HT1080 (cell line): ENCODE measurements at regions not wholly inside any gene's neighbourhood (a gene's known extent, or its start where the extent isn't known, plus 50 kb on each side); places are given as distances from the start of the nearest gene placed in this dataset.
"Not testable (repeated sequence)": the region's sequence is repeated elsewhere in the genome, so short reads cannot be mapped to it uniquely, and the experiment has no call there.

ENCODE experiments used
- DNase-seq: peaks from one replicate; pipeline ENCODE4 v3.0.0-alpha.2; 2015; ENCODE audit warnings: low read depth

DNA sequence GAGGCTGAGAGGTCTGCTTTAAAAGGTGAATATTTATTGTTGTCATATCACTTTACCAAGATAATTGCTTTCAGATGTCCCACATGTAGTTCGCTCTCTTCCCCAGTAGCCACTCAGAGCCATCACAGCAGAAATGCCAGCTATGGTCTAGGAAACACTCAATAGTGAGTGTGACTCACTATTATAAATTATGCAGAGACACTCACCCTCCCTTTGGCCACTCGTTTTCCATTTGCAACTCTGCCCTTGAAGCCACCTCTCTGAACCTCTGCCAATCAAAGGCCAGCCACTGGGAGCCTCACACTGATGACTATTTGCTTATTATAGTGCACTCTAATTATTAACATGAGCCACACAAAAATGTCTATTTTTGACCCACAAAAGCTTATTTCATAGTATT lies 328.1 kb upstream of the ATP10A start:
- no peak for DNase-seq

DNA sequence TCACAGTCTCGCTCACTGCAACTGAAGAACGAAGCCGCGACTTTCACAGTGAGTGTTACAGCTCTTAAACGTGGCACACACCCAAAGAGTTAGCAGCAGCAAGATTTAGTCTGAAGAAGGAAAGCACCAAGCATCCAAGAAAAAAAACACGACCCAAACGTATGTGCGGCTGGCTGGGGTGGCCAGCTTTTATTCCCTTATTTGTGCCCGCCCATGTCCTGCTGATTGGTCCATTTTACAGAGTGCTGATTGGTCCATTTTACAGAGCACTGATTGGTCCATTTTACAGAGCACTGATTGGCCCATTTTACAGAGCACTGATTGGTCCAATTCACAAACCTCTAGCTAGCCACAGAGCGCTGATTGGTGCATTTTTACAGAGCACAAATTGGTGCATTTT lies 323.0 kb upstream of the ATP10A start:
- not testable (repeated sequence) for DNase-seq

GRCh38 chr15:26182441-26182840 lies 319.3 kb upstream of the ATP10A start:
- no peak for DNase-seq

GRCh38 chr15:26179906-26180305 lies 316.8 kb upstream of the ATP10A start:
- DNase-seq = peak; percentile 24

DNA sequence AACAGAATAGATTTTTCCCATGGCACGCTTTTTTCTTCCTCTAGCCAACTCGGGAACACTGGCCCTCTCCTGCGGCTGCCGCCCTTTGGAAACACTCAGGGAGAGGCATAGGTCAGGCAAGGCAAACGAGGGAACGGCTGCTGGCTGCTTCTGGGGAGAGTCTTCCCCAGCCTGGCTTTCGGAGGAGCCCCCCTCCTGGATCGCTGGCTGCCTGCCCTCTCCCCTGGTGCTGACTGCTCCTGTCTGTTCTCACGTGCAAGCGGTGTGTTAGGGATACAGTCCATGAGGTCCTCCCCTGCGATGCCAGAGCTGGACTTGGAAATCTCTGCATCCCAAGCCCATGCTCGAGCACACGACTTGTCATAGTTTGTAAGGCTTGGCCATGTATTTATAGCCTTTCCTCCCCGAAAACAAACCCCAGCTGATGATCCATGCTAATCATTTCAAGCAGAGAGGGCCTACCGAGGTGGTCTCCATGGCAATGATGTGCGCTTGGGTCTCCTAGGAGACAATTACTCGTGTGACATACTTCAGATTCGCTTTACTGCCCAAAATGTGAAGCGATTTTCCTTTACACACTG lies 315.6 kb upstream of the ATP10A start:
- no peak for DNase-seq

DNA sequence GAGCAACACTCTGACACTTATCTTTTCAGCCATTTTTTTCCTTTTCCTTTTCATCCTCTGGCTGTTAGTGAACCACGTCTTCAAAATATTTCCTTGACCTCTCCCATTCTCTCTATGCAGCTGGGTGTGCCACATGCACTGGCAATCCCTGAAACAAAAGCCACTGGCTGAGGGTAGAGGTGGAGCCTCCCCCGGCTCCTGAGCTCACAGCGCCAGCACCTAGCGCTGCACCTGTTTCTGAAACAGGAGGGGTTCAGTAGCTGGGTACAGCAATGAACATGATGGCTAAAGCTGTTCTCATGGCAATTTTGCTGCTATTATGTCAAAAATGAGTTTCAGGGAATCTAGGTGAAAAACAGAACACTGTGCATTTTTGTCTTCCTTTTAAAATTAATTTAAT lies 314.7 kb upstream of the ATP10A start:
- no peak for DNase-seq

GRCh38 chr15:26176831-26177230 lies 313.7 kb upstream of the ATP10A start:
- no peak for DNase-seq

GRCh38 chr15:26171266-26171665 lies 308.1 kb upstream of the ATP10A start:
- DNase-seq = no peak

GRCh38 chr15:26166429-26166828 lies 303.3 kb upstream of the ATP10A start:
- peak; percentile 40 for DNase-seq

DNA sequence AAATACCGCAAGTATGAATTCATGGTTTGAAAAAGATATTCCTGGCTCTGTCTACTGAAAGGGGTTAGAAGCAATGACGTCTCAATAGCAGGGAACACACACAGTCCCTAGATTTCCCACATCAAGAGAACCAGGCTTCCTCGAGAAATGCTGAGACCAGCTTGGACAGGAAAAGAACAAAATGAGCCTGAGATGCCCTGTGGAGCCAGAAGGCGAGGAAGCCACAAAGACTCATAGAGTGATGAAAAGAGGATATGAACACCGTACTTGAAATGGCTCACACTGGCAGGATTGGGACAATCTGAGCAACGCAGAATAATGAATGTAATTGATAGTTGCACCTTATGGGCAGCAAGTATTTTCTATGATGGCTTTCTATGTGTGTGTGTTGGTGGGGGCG lies 302.4 kb upstream of the ATP10A start:
- DNase-seq = no peak

DNA sequence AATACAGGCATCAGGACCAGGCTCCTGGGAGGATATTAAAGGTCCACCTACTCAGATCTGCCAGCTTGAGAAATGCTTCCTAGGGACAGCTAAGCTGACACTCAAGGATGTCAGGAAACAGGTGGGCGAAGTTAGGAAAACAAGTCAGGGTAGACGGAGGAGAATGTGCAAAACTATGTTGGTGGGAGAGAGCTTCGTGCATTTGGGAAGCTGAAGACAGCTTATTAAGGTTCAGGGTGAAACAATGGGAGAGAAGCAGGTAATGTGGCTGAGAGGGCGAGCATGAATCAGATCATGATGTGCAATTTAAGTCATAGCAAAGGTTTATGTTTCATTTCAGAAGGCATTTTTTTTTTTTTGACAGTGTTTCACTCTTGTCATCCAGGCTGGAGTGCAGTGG lies 297.2 kb upstream of the ATP10A start:
- DNase-seq = no peak

DNA sequence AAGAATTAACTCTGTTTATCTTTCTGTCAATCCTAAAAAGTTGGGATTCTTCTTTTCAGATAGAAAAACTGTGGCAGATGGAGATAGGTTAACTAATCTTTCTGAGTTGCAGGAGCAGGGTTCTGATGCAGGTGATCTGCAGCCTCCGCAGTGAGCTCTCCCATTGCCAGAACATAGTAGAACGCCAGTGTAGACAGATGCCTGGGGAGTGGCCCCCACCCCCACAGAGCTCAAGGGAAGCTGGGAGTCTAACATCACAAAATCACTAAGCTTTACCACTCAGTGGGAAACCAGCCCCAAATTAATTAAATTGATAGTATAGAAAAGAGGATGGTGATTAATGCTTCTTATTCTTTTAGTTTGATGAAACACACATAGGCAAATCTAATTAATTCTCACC lies 295.0 kb upstream of the ATP10A start:
- no peak for DNase-seq

- no peak for DNase-seq
Measured at GRCh38 chr15:26157081-26157480, 294.0 kb upstream of the ATP10A start.

DNA sequence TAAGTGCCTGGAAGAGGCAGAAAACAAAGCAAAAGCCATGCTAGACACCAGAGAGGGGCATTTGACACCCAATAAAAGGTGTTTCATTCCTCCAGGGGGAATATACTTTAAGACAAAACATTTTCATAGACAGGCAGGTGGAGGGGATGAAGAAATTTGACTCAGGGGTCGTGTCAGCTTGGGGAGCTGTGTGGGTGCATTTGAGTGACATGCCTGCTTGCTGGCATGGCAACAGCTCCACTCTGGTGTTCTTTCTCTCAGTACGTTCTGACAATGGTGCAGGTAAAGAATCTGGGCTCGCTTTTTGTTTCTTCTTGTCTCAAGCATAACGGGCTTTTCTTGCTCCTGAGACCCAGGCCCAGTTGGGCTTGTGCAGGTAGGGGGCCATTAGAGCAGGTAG lies 292.9 kb upstream of the ATP10A start:
- DNase-seq = no peak

GRCh38 chr15:26148156-26148860 lies 285.2 kb upstream of the ATP10A start:
- no peak for DNase-seq

DNA sequence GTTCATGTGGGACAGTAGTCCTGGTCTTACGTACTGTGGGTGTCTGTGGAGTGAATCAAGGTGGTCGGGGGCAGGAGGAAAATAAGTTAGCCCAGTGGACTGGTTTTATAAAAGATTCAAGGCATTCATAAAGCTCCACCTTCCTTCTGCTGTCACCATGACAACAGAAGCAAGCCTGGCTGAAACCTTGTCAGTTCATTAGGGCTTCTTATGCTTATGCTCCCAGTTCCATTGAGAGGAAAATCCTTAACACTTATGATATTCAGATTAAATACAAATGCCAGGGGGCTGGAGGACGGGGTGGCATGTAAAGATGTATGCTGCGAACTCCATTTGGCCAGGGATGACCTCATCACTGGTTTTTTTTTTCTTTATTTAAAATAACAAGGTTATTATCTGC lies 283.1 kb upstream of the ATP10A start:
- DNase-seq = no peak

DNA sequence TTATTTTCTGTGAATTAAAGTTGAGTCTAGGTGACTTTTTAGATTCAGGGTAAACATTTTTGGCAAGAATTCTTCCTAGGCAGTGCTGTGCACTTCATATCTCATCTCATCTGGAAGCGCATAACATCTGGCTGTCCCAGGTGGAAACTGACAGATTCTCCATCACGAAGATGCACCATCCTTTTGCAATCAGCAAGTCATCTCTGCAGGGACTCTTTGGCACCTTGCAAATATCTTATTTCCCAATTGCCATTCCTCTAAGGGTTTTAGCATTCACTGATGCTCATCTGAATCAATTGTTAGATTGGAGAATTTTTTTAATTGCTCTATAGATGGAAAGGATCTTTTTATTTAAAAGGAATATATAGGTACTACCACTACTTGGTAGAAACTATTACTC lies 282.7 kb upstream of the ATP10A start:
- no peak for DNase-seq

GRCh38 chr15:26144836-26145235 lies 281.7 kb upstream of the ATP10A start:
- DNase-seq = no peak

- DNase-seq = no peak
Measured at GRCh38 chr15:26143221-26143620, 280.1 kb upstream of the ATP10A start.

GRCh38 chr15:26134812-26135211 lies 271.7 kb upstream of the ATP10A start:
- DNase-seq = no peak

GRCh38 chr15:26134152-26134551 lies 271.0 kb upstream of the ATP10A start:
- no peak for DNase-seq

- DNase-seq = peak; percentile 38
Measured at GRCh38 chr15:26132811-26133210, 269.7 kb upstream of the ATP10A start.

GRCh38 chr15:26129852-26130251 lies 266.7 kb upstream of the ATP10A start:
- no peak for DNase-seq
